GM23338 (cell line): ENCODE measurements at regions not wholly inside any gene's neighbourhood (a gene's known extent, or its start where the extent isn't known, plus 50 kb on each side); places are given as distances from the start of the nearest gene placed in this dataset.

Source experiments
- ATAC-seq: fragments of 200-7000 bp; cut with Tn5 transposase; 3 replicates; pipeline ENCODE4 v1.9.1; 2020
- DNase-seq: peaks from one replicate; pipeline ENCODE4 v3.0.0-alpha.2; 2015; ENCODE audit warnings: low spot score
- H2AFZ ChIP-seq: fragments of 200-600 bp; sonication (generic); 2 replicates; pipeline ENCODE4 v1.8.0; 2016; ENCODE audit warnings: antibody characterized with exemption, mild to moderate bottlenecking, moderate library complexity
- H3F3A ChIP-seq: fragments of 200-600 bp; sonication (generic); replicated peaks from 2 replicates; pipeline ENCODE4 v1.8.0; 2017; ENCODE audit warnings: antibody characterized with exemption, mixed run types, low read depth
- H3K27ac ChIP-seq: fragments of 200-600 bp; sonication (generic); 2 replicates; pipeline ENCODE4 v1.6.1; 2016; ENCODE audit warnings: low read depth
- H3K27me3 ChIP-seq: fragments of 200-600 bp; sonication (generic); 2 replicates; pipeline ENCODE4 v1.8.0; 2016; ENCODE audit warnings: mild to moderate bottlenecking, mixed run types, moderate library complexity; ENCODE audit not compliant: insufficient read depth
- H3K36me3 ChIP-seq: fragments of 200-600 bp; sonication (generic); 2 replicates; pipeline ENCODE4 v1.8.0; 2016; ENCODE audit warnings: mild to moderate bottlenecking; ENCODE audit not compliant: insufficient read depth
- H3K4me1 ChIP-seq: fragments of 200-600 bp; sonication (generic); 2 replicates; pipeline ENCODE4 v1.8.0; 2016; ENCODE audit warnings: mild to moderate bottlenecking, moderate library complexity; ENCODE audit not compliant: insufficient read depth
- H3K4me2 ChIP-seq: fragments of 200-600 bp; sonication (generic); 2 replicates; pipeline ENCODE4 v1.7.1; 2017; ENCODE audit warnings: mixed run types
- H3K4me3 ChIP-seq: fragments of 200-600 bp; sonication (generic); 2 replicates; pipeline ENCODE4 v1.6.1; 2016; ENCODE audit warnings: mixed run types
- H3K79me2 ChIP-seq: fragments of 200-600 bp; sonication (generic); replicated peaks from 2 replicates; pipeline ENCODE4 v1.8.0; 2017; ENCODE audit warnings: mild to moderate bottlenecking; ENCODE audit not compliant: insufficient read depth
- H3K9me2 ChIP-seq: fragments of 200-600 bp; sonication (generic); 2 replicates; pipeline ENCODE4 v1.8.0; 2017; ENCODE audit not compliant: insufficient read depth
- H4K20me1 ChIP-seq: fragments of 200-600 bp; sonication (generic); replicated peaks from 2 replicates; pipeline ENCODE4 v1.8.0; 2017; ENCODE audit warnings: mild to moderate bottlenecking; ENCODE audit not compliant: insufficient read depth
- H3K27ac Mint-ChIP-seq: 2 replicates; pipeline ENCODE4 v1.8.0; 2020; ENCODE audit warnings: inconsistent platforms, mild to moderate bottlenecking, moderate library complexity, mixed read lengths
- H3K27me3 Mint-ChIP-seq: 3 replicates; pipeline ENCODE4 v1.8.0; 2022; ENCODE audit warnings: low read depth, mild to moderate bottlenecking, moderate library complexity, mixed read lengths, inconsistent platforms; ENCODE audit not compliant: insufficient read depth, poor library complexity
- H3K36me3 Mint-ChIP-seq: 3 replicates; pipeline ENCODE4 v1.8.0; 2021; ENCODE audit warnings: low read depth, mild to moderate bottlenecking, inconsistent platforms, moderate library complexity, mixed read lengths
- H3K4me1 Mint-ChIP-seq: 3 replicates; pipeline ENCODE4 v1.8.0; 2020; ENCODE audit warnings: mild to moderate bottlenecking, inconsistent platforms, mixed read lengths
- H3K4me3 Mint-ChIP-seq: 3 replicates; pipeline ENCODE4 v1.8.0; 2021; ENCODE audit warnings: moderate library complexity, mild to moderate bottlenecking, inconsistent platforms, mixed read lengths
- H3K9me3 Mint-ChIP-seq: 3 replicates; pipeline ENCODE4 v1.8.0; 2020; ENCODE audit warnings: moderate library complexity, mild to moderate bottlenecking, inconsistent platforms, mixed read lengths
- CREB1 ChIP-seq: fragments of 250-450 bp; sonication (Bioruptor Pico); IDR thresholded peaks from 2 replicates; pipeline ENCODE4 v1.5.0; 2020; ENCODE audit warnings: low read depth, mild to moderate bottlenecking, moderate library complexity
- CTCF ChIP-seq, 2 experiments: fragments of 200-600 bp in 1 of 2; sonication (generic) in 1 of 2; conservative IDR thresholded peaks; 2 replicates each; pipeline versions ENCODE4 v1.5.1 to v1.6.1; 2016 to 2017; ENCODE audit warnings: antibody characterized with exemption in 2 of 2, low read depth in 2 of 2, mild to moderate bottlenecking in 2 of 2, moderate library complexity in 1 of 2
- EZH2 ChIP-seq: fragments of 200-600 bp; sonication (generic); IDR thresholded peaks from one replicate; pipeline ENCODE4 v1.8.0; 2017; ENCODE audit warnings: antibody characterized with exemption, mild to moderate bottlenecking, low read depth; ENCODE audit not compliant: unreplicated experiment
- NANOG ChIP-seq: IDR thresholded peaks from 2 replicates; pipeline ENCODE4 v1.6.1; 2016; ENCODE audit warnings: antibody characterized with exemption, borderline replicate concordance
- POLR2AphosphoS5 ChIP-seq: IDR thresholded peaks from 2 replicates; pipeline ENCODE4 v1.6.1; 2016; ENCODE audit warnings: antibody characterized with exemption, low read depth
- STAT1 ChIP-seq: IDR thresholded peaks from one replicate; pipeline ENCODE4 v1.6.1; 2016; ENCODE audit warnings: antibody characterized with exemption; ENCODE audit not compliant: unreplicated experiment
- ZNF331 ChIP-seq: fragments of 250-450 bp; sonication (Bioruptor Pico); IDR thresholded peaks from 2 replicates; pipeline ENCODE4 v1.5.0; 2020; ENCODE audit warnings: low read depth, mild to moderate bottlenecking, moderate library complexity
- ZNF462 ChIP-seq: fragments of 250-450 bp; sonication (Bioruptor Pico); IDR thresholded peaks from 2 replicates; pipeline ENCODE4 v1.5.0; 2020; ENCODE audit warnings: mild to moderate bottlenecking, moderate library complexity
- TF ChIP-seq, protein P1 (sequence below): IDR thresholded peaks from 2 replicates; pipeline ENCODE4 v1.6.1; 2016; ENCODE audit warnings: antibody characterized with exemption

DNA sequence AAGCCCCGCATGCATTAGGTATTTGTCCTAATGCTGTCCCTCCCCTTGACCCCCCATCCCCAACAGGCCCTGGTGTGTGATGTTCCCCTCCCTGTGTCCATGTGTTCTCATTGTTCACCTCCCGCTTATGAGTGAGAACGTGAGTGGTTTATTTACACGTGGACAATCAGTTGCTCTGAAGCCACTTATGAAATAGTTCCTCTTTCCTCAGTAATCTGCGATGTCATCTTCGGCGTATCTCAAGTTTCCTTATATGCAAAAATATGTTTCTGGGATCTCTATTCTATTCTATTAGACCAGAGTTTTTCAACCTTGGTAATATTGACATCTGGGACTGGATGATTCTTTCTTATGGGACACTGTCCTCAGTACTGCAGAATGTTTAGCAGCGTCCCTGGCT lies 56.0 kb upstream of the DCD start (continued):
- TF ChIP-seq CTCF (conservative IDR thresholded peaks at IDR 0.05; ENCODE audit: low read depth in 2 of 2) (no peak), CREB1 (CRISPR knock-in tag) (no peak), ZNF331 (CRISPR knock-in tag) (no peak)

GRCh38 chr12:54701940-54702592 lies 53.9 kb upstream of the DCD start:
- Histone ChIP-seq H3K27me3 (no peaks in the 10 kb centered on the region), H4K20me1 (no peaks in the 10 kb centered on the region), H3K9me2 (no peaks in the 10 kb centered on the region), H3K79me2 (no peaks in the 10 kb centered on the region), H3K4me2 (no peak overlapping the region), H3K4me3 (no peak overlapping the region), H3F3A (no peaks in the 10 kb centered on the region), H3K36me3 (no peaks in the 10 kb centered on the region), H2AFZ (no peak overlapping the region), H3K4me1 (no peaks in the 10 kb centered on the region), H3K27ac (no peak overlapping the region)
- ATAC-seq, result peak; percentile 67
- Mint-ChIP-seq H3K9me3 (no peaks in the 10 kb centered on the region), H3K4me3 (no peak overlapping the region), H3K4me1 (peaks cover 8% of the 10 kb centered on the region), H3K27ac (no peak overlapping the region), H3K27me3 (no peaks in the 10 kb centered on the region), H3K36me3 (no peaks in the 10 kb centered on the region)
- DNase-seq, result peak; percentile 75
- TF ChIP-seq EZH2 (no peak), CTCF (conservative IDR thresholded peaks at IDR 0.05; ENCODE audit: low read depth in 2 of 2) (peak; percentile 66 to 71)

GRCh38 chr12:54700849-54701248 lies 52.7 kb upstream of the DCD start:
- H3K36me3 Mint-ChIP-seq, result no peaks in the 10 kb centered on the region
- H3K4me1 ChIP-seq, result no peaks in the 10 kb centered on the region
- no peaks in the 10 kb centered on the region for H3K9me2 ChIP-seq
- no peak overlapping the region for H3K4me3 ChIP-seq
- no peaks in the 10 kb centered on the region for H3K27me3 Mint-ChIP-seq
- H3F3A ChIP-seq, result no peaks in the 10 kb centered on the region
- DNase-seq (no peak), ATAC-seq (no peak)
- no peaks in the 10 kb centered on the region for H3K9me3 Mint-ChIP-seq
- no peak overlapping the region for H3K27ac Mint-ChIP-seq
- no peaks in the 10 kb centered on the region for H3K27me3 ChIP-seq
- no peaks in the 10 kb centered on the region for H3K36me3 ChIP-seq
- no peaks in the 10 kb centered on the region for H3K79me2 ChIP-seq
- H3K27ac ChIP-seq, result no peak overlapping the region
- no peak overlapping the region for H3K4me2 ChIP-seq
- H2AFZ ChIP-seq, result no peak overlapping the region
- H3K4me3 Mint-ChIP-seq, result no peak overlapping the region
- H4K20me1 ChIP-seq, result no peaks in the 10 kb centered on the region
- peaks cover 8% of the 10 kb centered on the region for H3K4me1 Mint-ChIP-seq
- TF ChIP-seq NANOG (no peak), POLR2AphosphoS5 (no peak), STAT1 (no peak), ZNF462 (CRISPR knock-in tag) (no peak)
- TF ChIP-seq, protein P1, sequence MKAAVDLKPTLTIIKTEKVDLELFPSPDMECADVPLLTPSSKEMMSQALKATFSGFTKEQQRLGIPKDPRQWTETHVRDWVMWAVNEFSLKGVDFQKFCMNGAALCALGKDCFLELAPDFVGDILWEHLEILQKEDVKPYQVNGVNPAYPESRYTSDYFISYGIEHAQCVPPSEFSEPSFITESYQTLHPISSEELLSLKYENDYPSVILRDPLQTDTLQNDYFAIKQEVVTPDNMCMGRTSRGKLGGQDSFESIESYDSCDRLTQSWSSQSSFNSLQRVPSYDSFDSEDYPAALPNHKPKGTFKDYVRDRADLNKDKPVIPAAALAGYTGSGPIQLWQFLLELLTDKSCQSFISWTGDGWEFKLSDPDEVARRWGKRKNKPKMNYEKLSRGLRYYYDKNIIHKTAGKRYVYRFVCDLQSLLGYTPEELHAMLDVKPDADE, result no peak
